Activated T-helper 1 cell treated with Interleukin-2 at 50 U/mL for 16 hours (primary cell): ENCODE measurements at regions not wholly inside any gene's neighbourhood (a gene's known extent, or its start where the extent isn't known, plus 50 kb on each side); places are given as distances from the start of the nearest gene placed in this dataset.

Experiments used
- DNase-seq: peaks from one replicate; pipeline ENCODE4 v3.0.0-alpha.2; 2020; ENCODE audit warnings: low read depth

GRCh38 chr12:124630791-124631313 lies 63.4 kb upstream of the NCOR2 start:
- DNase-seq: no peak

GRCh38 chr12:124629789-124630480 lies 62.5 kb upstream of the NCOR2 start:
- DNase-seq: no peak

DNA sequence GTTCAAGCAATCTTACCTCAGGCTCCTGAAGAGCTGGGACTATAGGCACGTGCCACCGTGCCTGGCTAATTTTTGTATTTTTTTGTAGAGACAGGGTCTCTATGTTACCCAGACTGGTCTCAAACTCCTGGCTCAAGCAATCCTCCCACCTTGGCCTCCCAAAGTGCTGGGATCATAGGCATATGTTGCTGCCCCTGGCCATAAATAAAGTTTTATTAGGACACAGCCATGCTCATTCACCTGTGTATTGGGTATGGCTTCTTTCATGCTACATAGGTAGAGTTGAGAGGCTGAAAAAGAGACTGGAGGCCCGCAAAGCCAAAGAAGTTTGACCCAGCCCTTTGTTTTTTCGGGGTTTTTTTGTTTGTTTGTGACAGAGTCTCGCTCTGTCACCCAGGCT lies 61.7 kb upstream of the NCOR2 start:
- DNase-seq: no peak

DNA sequence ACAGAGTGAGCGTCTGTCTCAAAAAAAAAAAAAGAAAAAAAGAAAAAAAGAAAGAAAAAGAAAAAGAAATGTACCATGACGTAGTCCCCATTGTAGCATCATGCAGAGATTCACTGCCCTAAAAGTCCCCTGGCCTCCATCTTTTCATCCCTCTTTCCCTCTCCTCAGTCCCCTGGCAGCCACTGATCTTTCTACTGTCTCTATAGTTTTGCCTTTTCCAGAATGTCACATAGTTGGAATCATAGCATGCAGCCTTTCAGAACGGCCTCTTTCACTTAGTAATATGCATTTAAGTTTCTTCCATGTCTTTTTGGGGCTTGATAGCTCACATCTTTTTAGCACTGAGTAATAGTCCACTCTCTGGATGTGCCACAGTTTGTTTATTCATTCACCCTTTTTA lies 60.5 kb upstream of the NCOR2 start:
- no peak for DNase-seq

- DNase-seq: no peak
These were observed 59.6 kb upstream of the NCOR2 start for GRCh38 chr12:124626971-124627411.

DNA sequence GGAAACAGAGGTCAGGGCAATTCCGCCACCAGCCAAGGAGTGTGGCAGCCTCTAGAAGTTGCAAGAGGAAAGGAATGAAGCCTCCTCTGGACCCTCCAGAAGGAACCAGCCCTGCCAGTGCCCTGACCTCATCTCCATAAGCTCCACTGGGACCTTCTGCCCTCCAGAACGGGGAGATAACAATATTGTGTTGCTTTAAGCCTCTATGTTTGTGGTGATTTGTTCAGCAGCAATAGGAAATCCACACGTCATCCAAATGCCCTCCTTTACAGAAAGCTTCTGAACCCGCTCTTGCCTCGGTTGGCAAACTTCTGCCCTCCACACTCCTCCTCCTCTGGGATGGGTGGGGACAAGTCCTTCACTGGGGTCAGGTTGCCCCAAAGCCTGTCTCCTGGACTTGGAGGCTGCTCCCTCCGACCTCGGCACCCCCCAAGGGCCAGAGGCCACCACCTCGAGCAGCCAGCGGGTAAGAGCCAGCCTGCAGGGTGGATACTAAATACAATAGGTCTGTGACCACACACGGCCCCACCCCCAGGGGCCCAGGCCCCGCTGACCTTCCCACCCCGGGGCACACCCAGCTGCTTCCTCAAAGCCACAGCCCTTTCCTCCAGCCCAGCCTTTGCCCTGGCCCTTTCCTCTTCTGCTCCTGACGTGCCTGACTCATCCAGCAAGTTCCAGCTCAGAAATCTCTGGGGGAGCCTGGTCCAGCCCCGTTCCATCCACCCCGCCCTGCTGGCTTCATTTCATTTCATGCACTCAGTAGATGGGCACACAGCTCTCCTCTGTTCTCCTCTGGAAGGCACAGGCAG lies 58.7 kb upstream of the NCOR2 start:
- DNase-seq: no peak

GRCh38 chr12:124624823-124625222 lies 57.4 kb upstream of the NCOR2 start:
- DNase-seq: no peak

DNA sequence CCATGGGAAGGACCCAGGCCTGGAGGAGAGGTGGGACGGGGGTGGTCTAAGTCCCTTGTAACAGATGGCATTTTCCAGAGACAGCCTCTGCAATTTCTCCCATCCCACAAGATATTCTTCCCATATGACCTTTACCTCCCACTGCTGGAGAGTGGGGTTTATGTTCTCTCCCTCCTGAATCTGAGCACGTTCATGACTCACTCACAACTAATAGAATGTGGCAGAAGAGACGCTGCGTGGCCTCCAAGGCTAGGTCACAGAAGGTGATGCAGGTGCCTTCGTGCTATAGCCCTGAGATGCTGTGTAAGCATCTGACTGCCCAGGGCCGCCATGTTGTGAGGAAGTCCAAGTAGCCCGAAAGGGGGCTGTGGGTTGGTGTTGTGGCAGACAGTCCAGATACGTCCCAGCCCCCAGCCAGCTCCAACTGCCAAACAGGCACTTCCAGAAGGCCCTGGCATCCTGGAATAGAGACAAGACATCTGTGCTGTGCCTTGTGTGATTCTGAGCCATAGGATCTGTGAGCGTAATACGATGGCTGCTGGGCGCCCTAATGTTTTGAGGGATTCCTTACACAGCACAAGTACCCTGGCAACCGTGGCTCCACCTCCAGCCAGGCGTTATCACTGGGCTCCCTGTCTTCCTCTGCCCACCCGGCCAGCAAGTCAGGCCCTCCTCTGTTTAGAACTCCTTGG lies 56.1 kb upstream of the NCOR2 start:
- DNase-seq: no peak

GRCh38 chr12:124622764-124623163 lies 55.4 kb upstream of the NCOR2 start:
- no peak for DNase-seq

GRCh38 chr12:124622331-124622730 lies 54.9 kb upstream of the NCOR2 start:
- DNase-seq: no peak

DNA sequence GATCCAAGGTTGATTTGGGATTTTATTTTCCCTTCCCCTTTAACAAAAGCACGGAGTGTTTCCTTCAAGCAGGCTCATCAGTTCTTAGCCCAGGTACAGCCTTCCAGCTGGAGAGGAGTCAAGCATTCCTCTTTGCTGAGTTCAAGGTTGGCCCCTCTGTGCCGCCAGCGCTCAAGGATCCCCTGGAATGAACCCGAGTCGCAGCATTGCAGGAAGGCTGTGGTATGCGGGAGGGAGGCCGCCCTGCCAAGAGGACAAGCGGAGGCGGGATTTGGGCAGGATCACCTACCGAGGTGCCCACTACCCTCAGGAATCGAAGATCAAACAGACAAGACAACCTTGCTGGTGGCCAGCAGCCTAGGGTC lies 53.9 kb upstream of the NCOR2 start:
- no peak for DNase-seq

DNA sequence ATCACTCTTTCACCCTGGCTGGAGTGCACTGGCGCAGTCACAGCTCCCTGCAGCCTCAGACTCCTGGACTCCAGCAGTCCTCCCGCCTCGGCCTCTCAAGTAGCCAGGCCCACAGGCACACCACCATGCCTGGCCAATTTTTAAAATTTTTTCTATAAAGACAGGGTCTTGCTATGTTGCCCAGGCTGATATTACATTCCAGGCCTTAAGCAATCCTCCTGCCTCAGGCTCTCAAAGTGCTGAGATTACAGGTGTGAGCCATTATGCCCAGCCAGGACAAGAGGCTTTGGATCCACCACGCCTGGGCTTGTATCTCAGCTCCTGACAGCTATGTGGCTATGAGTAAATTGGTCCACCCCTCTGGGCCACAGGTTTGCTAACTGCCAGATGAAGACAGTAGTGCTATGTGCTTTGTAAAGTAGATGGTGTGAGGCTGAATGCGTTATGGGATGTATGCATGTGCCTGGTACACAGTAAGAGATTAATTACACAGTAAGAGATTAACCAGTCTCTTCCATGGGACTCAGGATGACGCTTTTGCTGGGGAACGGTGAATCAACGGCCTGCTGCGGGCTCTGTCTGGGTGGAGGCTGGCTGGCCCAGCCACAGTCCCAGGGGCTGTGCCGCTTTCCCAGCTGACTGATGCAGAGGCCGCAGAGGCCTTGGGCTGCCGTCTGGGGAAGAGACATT lies 53.3 kb upstream of the NCOR2 start:
- DNase-seq: no peak

DNA sequence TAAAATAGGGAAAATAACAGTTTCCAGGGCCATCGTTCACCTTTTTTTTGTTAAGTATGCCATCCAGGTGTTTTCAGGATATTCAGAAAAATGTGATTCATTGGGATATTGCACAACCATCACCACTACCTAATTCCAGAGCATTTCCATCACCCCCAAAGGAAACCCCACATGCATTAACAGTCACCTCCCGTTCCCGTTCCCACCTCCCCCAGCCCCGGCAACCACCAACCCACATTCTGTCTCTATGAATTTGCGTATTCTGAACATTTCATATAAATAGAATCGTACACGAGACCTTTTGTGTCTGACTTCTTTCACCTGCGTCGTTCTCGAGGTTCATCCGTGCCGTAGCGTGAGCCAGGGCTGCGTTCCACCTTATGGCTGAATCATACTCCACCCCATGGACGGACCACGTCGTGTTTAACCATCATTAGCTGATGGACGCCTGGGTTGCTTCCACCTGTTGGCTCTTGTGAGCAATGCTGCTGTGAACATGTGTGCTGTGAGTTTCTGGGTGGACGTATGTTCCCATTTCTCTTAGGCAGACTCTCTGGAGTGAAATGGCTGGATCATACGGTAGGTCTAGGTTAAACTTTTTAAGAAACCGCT lies 51.0 kb upstream of the NCOR2 start:
- no peak for DNase-seq

- DNase-seq: no peak
These were observed 50.2 kb upstream of the NCOR2 start for GRCh38 chr12:124617615-124618014.
